ENCODE measurements at regions not wholly inside any gene's neighbourhood (a gene's known extent, or its start where the extent isn't known, plus 50 kb on each side); places are given as distances from the start of the nearest gene placed in this dataset.
"Not testable (repeated sequence)": the region's sequence is repeated elsewhere in the genome, so short reads cannot be mapped to it uniquely, and the experiment has no call there.

DNA sequence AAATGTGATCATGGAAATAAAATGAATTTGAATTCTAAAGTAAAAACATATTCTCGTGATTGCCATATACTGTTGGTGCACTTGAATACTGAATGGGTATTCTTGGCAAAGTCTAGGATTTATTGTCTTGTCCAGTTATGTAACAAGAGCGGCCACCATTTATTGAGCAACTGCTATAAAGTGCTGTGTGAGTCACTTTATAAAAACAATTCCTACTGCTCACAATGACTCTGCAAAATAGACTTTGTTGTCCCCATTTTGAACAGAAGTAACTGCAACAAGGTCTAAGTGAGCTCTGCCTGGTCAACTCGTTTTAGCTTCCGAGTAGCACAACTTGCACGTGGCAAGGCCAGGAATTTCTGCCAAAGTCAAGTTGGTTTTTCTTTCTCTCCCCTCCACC lies 995.6 kb upstream of the FANCL start:
- H3K27ac ChIP-seq = no peak overlapping the region
- H3K27me3 ChIP-seq = no peaks in the 10 kb centered on the region
- no peak overlapping the region for H3K4me3 ChIP-seq
- no peaks in the 10 kb centered on the region for H3K36me3 ChIP-seq
- TF ChIP-seq, protein P1, sequence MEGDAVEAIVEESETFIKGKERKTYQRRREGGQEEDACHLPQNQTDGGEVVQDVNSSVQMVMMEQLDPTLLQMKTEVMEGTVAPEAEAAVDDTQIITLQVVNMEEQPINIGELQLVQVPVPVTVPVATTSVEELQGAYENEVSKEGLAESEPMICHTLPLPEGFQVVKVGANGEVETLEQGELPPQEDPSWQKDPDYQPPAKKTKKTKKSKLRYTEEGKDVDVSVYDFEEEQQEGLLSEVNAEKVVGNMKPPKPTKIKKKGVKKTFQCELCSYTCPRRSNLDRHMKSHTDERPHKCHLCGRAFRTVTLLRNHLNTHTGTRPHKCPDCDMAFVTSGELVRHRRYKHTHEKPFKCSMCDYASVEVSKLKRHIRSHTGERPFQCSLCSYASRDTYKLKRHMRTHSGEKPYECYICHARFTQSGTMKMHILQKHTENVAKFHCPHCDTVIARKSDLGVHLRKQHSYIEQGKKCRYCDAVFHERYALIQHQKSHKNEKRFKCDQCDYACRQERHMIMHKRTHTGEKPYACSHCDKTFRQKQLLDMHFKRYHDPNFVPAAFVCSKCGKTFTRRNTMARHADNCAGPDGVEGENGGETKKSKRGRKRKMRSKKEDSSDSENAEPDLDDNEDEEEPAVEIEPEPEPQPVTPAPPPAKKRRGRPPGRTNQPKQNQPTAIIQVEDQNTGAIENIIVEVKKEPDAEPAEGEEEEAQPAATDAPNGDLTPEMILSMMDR (IDR thresholded peaks at IDR 0.05) = no peak
- no peak for TF ChIP-seq POLR2A (IDR thresholded peaks at IDR 0.05)
- intact Hi-C loops (cut with DNase I; ENCODE audit: low total_unique reads) = no loop called here
- no peaks in the 10 kb centered on the region for H3K9me3 ChIP-seq
- no peak for DNase-seq
- no peaks in the 10 kb centered on the region for H3K4me1 ChIP-seq

DNA sequence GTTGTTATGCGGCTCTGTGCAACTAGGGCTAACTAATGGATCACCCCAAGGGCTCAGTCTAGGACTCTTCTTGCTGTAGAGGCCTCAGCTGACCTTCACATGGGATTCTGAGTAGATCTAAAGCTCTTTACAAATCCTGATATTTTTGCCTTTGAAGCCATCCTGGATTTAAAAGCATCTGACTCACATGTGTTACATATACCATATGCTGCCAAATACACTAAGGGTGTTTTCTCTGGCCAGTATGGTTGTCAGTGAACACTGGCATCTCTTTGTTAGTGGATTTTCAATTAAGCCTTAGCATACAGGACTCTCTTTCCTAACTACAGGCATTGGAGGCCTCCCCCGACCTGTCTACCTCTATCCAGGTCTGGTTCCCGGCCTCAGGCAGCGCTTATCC lies 992.8 kb upstream of the FANCL start:
- TF ChIP-seq POLR2A (IDR thresholded peaks at IDR 0.05) = no peak
- TF ChIP-seq, protein P1 (IDR thresholded peaks at IDR 0.05) = no peak
- no peaks in the 10 kb centered on the region for H3K36me3 ChIP-seq
- no peaks in the 10 kb centered on the region for H3K9me3 ChIP-seq
- H3K4me1 ChIP-seq = no peaks in the 10 kb centered on the region
- H3K4me3 ChIP-seq = no peak overlapping the region
- H3K27ac ChIP-seq = no peak overlapping the region
- intact Hi-C loops (cut with DNase I; ENCODE audit: low total_unique reads) = no loop called here
- H3K27me3 ChIP-seq = no peaks in the 10 kb centered on the region
- DNase-seq = no peak

DNA sequence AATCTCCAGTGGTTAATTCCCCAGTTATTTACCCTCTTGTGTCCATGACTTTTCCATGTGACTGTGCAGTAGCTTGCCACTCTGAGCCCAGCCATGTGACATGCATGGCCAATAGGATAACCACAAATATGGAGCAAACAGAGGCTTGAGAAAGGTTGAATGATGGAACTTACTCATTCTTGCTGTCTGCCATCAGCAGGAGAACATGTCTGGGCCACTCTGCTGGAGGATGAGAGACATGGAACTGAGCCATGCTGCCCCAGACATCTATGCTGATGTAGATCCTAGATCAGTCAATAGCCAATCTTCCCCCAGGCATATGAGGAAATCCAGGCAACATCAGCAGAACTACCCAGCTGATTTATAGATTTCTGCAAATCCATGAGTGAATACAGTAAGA lies 992.3 kb upstream of the FANCL start:
- Histone ChIP-seq H3K27ac (no peak overlapping the region), H3K4me3 (no peak overlapping the region), H3K36me3 (no peaks in the 10 kb centered on the region), H3K27me3 (no peaks in the 10 kb centered on the region), H3K9me3 (no peaks in the 10 kb centered on the region), H3K4me1 (no peaks in the 10 kb centered on the region)
- no peak for TF ChIP-seq POLR2A (IDR thresholded peaks at IDR 0.05)
- TF ChIP-seq, protein P1 (IDR thresholded peaks at IDR 0.05) = no peak
- DNase-seq = no peak
- intact Hi-C loops (cut with DNase I; ENCODE audit: low total_unique reads) = no loop called here

DNA sequence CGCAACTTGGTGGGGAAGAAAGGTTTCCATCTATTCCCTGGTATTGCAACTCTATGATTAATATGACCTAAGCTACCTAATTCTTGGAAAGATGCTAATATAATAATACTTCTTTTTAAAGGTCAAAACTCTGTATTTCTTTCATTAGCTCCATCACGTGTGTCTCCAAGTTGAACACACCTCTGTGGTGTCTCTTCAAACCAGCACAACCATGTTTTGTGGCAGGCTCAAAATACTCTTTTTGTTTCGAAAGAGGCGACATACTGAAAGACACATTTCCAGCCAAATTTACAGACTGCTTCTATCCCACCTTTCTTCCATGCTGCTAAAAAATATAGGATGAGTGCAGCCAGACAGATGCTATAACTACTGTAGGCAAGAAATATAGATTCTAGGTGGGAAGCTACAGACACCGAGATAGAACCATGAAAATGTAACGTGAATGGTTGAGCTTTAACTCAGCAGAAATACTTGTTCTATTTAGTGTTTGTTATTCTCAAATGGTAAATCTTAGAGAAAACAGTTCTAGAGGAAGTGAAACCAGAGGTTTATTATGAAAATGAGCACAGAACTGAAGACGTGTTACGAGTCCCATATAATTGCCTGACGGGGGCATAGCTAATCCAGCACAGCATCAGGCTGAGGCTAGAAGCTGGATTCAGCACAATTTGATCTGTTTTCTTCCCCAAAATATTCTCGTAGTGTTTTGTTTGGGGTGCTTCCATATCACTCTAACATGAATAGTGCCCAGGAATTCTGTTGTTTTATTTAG lies 991.5 kb upstream of the FANCL start:
- TF ChIP-seq, protein P1 (IDR thresholded peaks at IDR 0.05) = no peak
- no peak for TF ChIP-seq POLR2A (IDR thresholded peaks at IDR 0.05)
- intact Hi-C loops (cut with DNase I; ENCODE audit: low total_unique reads) = no loop called here

DNA sequence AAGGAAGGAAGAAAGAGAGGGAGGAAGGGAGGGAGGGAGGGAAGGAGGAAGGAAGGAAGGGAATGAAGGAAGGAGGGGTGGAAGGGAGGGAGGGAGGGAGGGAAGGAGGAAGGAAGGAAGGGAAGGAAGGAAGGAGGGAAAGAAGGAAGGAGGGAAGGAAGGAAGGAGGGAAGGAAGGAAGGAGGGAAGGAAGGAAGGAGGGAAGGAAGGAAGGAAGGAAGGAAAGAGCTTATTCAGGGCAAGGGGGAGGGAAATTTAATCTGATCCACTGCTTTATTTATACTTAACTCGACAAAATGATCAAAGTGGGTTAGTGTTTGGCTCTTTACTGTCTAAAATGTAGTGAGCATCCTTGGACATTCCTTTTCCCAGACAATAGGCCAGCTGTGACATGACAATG lies 985.2 kb upstream of the FANCL start:
- intact Hi-C loops (cut with DNase I; ENCODE audit: low total_unique reads); DNase-seq; H3K4me3 ChIP-seq; H3K36me3 ChIP-seq; H3K27ac ChIP-seq; H3K4me1 ChIP-seq; H3K9me3 ChIP-seq; H3K27me3 ChIP-seq: not testable (repeated sequence)

More for the DNA sequence above, 991.5 kb upstream of the FANCL start:
- H3K27ac ChIP-seq = no peak overlapping the region
- no peak overlapping the region for H3K4me3 ChIP-seq
- DNase-seq = no peak
- no peaks in the 10 kb centered on the region for H3K36me3 ChIP-seq
- H3K27me3 ChIP-seq = no peaks in the 10 kb centered on the region
- H3K4me1 ChIP-seq = no peaks in the 10 kb centered on the region
- no peaks in the 10 kb centered on the region for H3K9me3 ChIP-seq

GRCh38 chr2:59223742-59224141 lies 982.6 kb upstream of the FANCL start:
- intact Hi-C loops (cut with DNase I; ENCODE audit: low total_unique reads) = no loop called here
- Histone ChIP-seq H3K27ac (no peak overlapping the region), H3K4me3 (no peak overlapping the region), H3K9me3 (no peaks in the 10 kb centered on the region), H3K27me3 (no peaks in the 10 kb centered on the region), H3K4me1 (no peaks in the 10 kb centered on the region), H3K36me3 (no peaks in the 10 kb centered on the region)
- no peak for DNase-seq
- TF ChIP-seq, protein P1 (IDR thresholded peaks at IDR 0.05) = no peak
- TF ChIP-seq POLR2A (IDR thresholded peaks at IDR 0.05) = no peak
